T-cell (primary cell): ENCODE measurements at regions not wholly inside any gene's neighbourhood (a gene's known extent, or its start where the extent isn't known, plus 50 kb on each side); places are given as distances from the start of the nearest gene placed in this dataset.

Experiments used
- ATAC-seq, 4 experiments: fragments of 200-7000 bp in 3 of 4; fragments of 150-1000 bp in 1 of 4; cut with Tn5 transposase; replicated peaks in 1 of 4; 1 replicate in 3 of 4; 2 replicates in 1 of 4; pipeline ENCODE4 v1.10.0; 2021; ENCODE audit warnings: moderate library complexity in 3 of 4, mild to moderate bottlenecking in 2 of 4, moderate number of reproducible peaks in 1 of 4
- CTCF ChIA-PET, 2 donors: fragments of 300-600 bp; sonication (Branson Sonifier 250); formaldehyde crosslinking; loops; one replicate each; lab custom pipeline; 2022; ENCODE audit warnings: antibody characterized with exemption in 2 of 2; lab: Charles Lee
- POLR2A ChIA-PET, 2 donors: fragments of 300-600 bp; sonication (Branson Sonifier 250); formaldehyde crosslinking; loops; one replicate each; lab custom pipeline; 2022; ENCODE audit warnings: antibody characterized with exemption in 2 of 2; lab: Charles Lee
- DNase-seq, 35 experiments: peaks; one replicate each; pipeline versions ENCODE4 v3.0.0 to v3.0.0-alpha.2; 2013 to 2023
- H3K27ac ChIP-seq: one replicate; pipeline ENCODE4 v1.5.1; 2013; ENCODE audit warnings: low read length
- H3K27me3 ChIP-seq, 2 experiments: replicated peaks in 1 of 2; 1 replicate in 1 of 2; 2 replicates in 1 of 2; pipeline versions ENCODE4 v1.6.1 to v1.7.0; 2013; ENCODE audit warnings: low read length in 1 of 2, mixed read lengths in 1 of 2; ENCODE audit not compliant: control insufficient read depth in 2 of 2, insufficient read depth in 2 of 2; ENCODE audit errors: extremely low read depth in 1 of 2
- H3K36me3 ChIP-seq, 2 donors: 1 replicate in 1 of 2; 2 replicates in 1 of 2; pipeline versions ENCODE4 v1.6.1 to v1.7.0; 2013; ENCODE audit warnings: low read length in 1 of 2; ENCODE audit not compliant: control insufficient read depth in 2 of 2, insufficient read depth in 1 of 2; ENCODE audit errors: extremely low read depth in 1 of 2
- H3K4me1 ChIP-seq, 2 experiments: 1 replicate in 1 of 2; 2 replicates in 1 of 2; pipeline versions ENCODE4 v1.6.1 to v1.7.0; 2013; ENCODE audit warnings: low read length in 2 of 2, mixed read lengths in 1 of 2; ENCODE audit not compliant: insufficient read depth in 2 of 2, control insufficient read depth in 1 of 2; ENCODE audit errors: extremely low read depth in 1 of 2
- H3K4me3 ChIP-seq, 2 donors: 1 replicate in 1 of 2; 2 replicates in 1 of 2; pipeline versions ENCODE4 v1.5.1 to v1.7.0; 2013; ENCODE audit warnings: mild to moderate bottlenecking in 2 of 2, low read length in 1 of 2, moderate library complexity in 1 of 2; ENCODE audit not compliant: control insufficient read depth in 1 of 2; ENCODE audit errors: extremely low read depth in 1 of 2
- H3K9me3 ChIP-seq: 2 replicates; pipeline ENCODE4 v1.7.0; 2013
- H3K27ac Mint-ChIP-seq, 2 donors: one replicate each; pipeline ENCODE4 v1.8.0; 2020 to 2021; ENCODE audit warnings: mild to moderate bottlenecking in 2 of 2, mixed read lengths in 2 of 2
- H3K27me3 Mint-ChIP-seq, 2 donors: one replicate each; pipeline ENCODE4 v1.8.0; 2021 to 2022; ENCODE audit warnings: mixed read lengths in 2 of 2
- H3K36me3 Mint-ChIP-seq: one replicate; pipeline ENCODE4 v1.8.0; 2021; ENCODE audit warnings: mixed read lengths
- H3K4me1 Mint-ChIP-seq, 3 donors: one replicate each; pipeline ENCODE4 v1.8.0; 2020 to 2022; ENCODE audit warnings: mixed read lengths in 3 of 3, mild to moderate bottlenecking in 1 of 3
- H3K4me3 Mint-ChIP-seq, 3 donors: one replicate each; pipeline ENCODE4 v1.8.0; 2020 to 2022; ENCODE audit warnings: mild to moderate bottlenecking in 3 of 3, mixed read lengths in 3 of 3, moderate library complexity in 3 of 3
- H3K9me3 Mint-ChIP-seq, 3 donors: one replicate each; pipeline ENCODE4 v1.8.0; 2020 to 2022; ENCODE audit warnings: mixed read lengths in 3 of 3
- WGBS: methylation state at CpG from one replicate; pipeline ENCODE4 v1.1.5; 2013; ENCODE audit warnings: missing lambda C conversion rate; ENCODE audit not compliant: insufficient coverage; 5-methylcytosine and 5-hydroxymethylcytosine counted together

DNA sequence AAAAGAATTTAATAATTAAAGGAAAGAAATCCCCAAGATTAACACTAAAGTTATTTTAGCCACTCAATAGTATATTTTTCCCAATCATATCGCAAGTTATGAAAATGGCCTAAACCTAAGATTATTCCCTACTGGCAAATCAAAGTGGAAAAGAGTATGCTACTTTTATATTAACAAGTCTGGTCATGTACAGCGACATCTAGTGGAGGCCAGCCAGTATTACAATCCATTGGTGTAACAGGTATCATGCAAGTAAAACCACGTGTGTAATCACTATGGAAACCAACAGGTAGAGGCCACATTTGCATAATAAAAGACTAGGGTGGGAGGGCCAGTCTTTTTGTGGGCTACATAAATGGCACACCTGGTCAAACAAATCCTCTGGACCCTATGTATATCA, 976.4 kb upstream of the CDH9 start:
- Mint-ChIP-seq H3K4me1 (no peaks in the 10 kb centered on the region), H3K27me3 (no peaks in the 10 kb centered on the region), H3K9me3 (peaks cover 26 to 66% (median 36%) of the 10 kb centered on the region in 3 donors), H3K27ac (no peak overlapping the region), H3K4me3 (no peak overlapping the region), H3K36me3 (no peaks in the 10 kb centered on the region)
- no peak for DNase-seq
- H3K27ac ChIP-seq, result no peak overlapping the region
- 0% methylated on average over 1 of the region's 3 CpGs for WGBS
- no peaks in the 10 kb centered on the region for H3K4me1 ChIP-seq
- ChIA-PET CTCF (no interaction called here), POLR2A (no interaction called here)
- H3K36me3 ChIP-seq, result no peaks in the 10 kb centered on the region
- no peaks in the 10 kb centered on the region for H3K9me3 ChIP-seq
- no peaks in the 10 kb centered on the region for H3K27me3 ChIP-seq
- ATAC-seq, result no peak
- H3K4me3 ChIP-seq, result no peak overlapping the region

DNA sequence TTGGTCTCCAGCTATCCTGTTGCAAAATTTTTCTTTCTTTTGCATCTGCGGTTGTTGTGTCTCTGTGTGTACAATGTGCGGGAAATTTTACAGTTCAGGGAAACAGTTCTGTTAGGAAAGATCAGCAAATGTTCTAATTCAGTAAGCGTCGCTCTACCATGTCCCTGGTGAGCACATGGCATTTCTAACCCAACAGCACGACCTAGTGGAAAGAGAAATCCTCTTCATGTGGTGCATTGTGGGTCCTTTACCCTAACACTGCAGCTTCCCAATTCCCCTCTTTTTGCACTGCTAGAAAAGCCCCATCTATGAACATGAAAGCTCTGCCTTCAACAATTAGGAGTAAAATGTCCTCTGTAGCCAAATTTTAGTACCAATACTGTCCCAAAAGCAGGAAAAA, 974.2 kb upstream of the CDH9 start:
- CTCF ChIA-PET, result no interaction called here
- H3K27me3 Mint-ChIP-seq, result no peaks in the 10 kb centered on the region
- peaks cover 26 to 63% (median 38%) of the 10 kb centered on the region in 3 donors for H3K9me3 Mint-ChIP-seq
- Histone ChIP-seq H3K36me3 (no peaks in the 10 kb centered on the region), H3K27ac (no peak overlapping the region), H3K4me3 (no peak overlapping the region), H3K4me1 (no peaks in the 10 kb centered on the region), H3K27me3 (no peaks in the 10 kb centered on the region), H3K9me3 (no peaks in the 10 kb centered on the region)
- no peaks in the 10 kb centered on the region for H3K4me1 Mint-ChIP-seq
- ATAC-seq (no peak), DNase-seq (no peak)
- POLR2A ChIA-PET, result no interaction called here
- no peak overlapping the region for H3K4me3 Mint-ChIP-seq
- no peak overlapping the region for H3K27ac Mint-ChIP-seq
- WGBS, result no CpG with 5 or more reads among the region's 5 CpGs
- H3K36me3 Mint-ChIP-seq, result no peaks in the 10 kb centered on the region

DNA sequence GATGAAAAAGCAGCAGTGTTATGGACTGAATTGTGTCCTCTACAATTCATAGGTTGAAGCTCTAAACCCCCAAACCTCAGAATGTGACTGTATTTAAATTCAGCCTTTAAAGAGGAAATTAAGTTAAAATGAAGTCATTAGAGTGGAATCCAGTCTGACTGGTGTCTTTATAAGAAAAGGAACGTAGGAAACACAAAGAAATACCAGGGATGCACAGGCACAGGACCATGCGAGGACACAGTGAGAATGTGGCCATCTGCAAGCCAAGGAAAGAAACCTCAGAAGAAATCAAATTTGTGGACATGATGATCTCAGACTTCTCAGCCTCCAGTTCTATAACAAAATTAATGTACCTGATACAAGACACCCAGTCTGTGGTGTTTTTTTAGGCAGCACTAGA, 971.2 kb upstream of the CDH9 start:
- H3K27ac ChIP-seq, result no peak overlapping the region
- WGBS, result 54% methylated on average over 2 of the region's 2 CpGs
- H3K9me3 ChIP-seq, result no peaks in the 10 kb centered on the region
- Mint-ChIP-seq H3K9me3 (peaks cover 22 to 55% (median 45%) of the 10 kb centered on the region in 3 donors), H3K27ac (no peak overlapping the region), H3K4me1 (no peaks in the 10 kb centered on the region), H3K27me3 (no peaks in the 10 kb centered on the region), H3K4me3 (no peak overlapping the region), H3K36me3 (no peaks in the 10 kb centered on the region)
- H3K27me3 ChIP-seq, result no peaks in the 10 kb centered on the region
- DNase-seq (no peak), ATAC-seq (no peak)
- no peaks in the 10 kb centered on the region for H3K4me1 ChIP-seq
- CTCF ChIA-PET, result no interaction called here
- no peak overlapping the region for H3K4me3 ChIP-seq
- no peaks in the 10 kb centered on the region for H3K36me3 ChIP-seq
- POLR2A ChIA-PET, result no interaction called here

DNA sequence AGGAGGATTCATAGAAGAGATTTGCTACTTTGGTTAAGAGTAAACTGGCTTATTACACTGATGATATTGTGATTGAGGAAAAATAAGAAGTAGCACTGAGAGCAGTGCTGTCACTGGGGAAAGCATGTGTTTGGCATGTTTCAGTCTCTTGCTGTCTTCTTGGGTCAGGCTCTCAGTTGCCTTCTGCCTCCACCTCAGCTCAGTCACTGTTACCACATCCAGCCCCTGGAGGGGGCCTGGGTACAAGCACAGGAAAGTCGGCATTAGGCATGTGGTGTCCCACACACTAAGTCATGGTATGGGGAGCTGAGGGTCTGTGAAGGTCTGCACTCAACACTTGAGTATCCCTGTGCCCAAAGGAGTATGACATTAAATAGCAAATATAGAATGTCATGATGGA, 958.3 kb upstream of the CDH9 start:
- Histone ChIP-seq H3K27ac (no peak overlapping the region), H3K27me3 (no peaks in the 10 kb centered on the region), H3K36me3 (no peaks in the 10 kb centered on the region), H3K9me3 (no peaks in the 10 kb centered on the region), H3K4me3 (no peak overlapping the region), H3K4me1 (no peaks in the 10 kb centered on the region)
- Mint-ChIP-seq H3K36me3 (no peaks in the 10 kb centered on the region), H3K27ac (no peak overlapping the region), H3K4me1 (no peaks in the 10 kb centered on the region), H3K9me3 (peaks cover 17 to 35% (median 29%) of the 10 kb centered on the region in 3 donors), H3K4me3 (no peak overlapping the region), H3K27me3 (no peaks in the 10 kb centered on the region)
- ATAC-seq (no peak), DNase-seq (no peak)
- ChIA-PET CTCF (no interaction called here), POLR2A (no interaction called here)
- WGBS, result no CpG with 5 or more reads among the region's 1 CpG

DNA sequence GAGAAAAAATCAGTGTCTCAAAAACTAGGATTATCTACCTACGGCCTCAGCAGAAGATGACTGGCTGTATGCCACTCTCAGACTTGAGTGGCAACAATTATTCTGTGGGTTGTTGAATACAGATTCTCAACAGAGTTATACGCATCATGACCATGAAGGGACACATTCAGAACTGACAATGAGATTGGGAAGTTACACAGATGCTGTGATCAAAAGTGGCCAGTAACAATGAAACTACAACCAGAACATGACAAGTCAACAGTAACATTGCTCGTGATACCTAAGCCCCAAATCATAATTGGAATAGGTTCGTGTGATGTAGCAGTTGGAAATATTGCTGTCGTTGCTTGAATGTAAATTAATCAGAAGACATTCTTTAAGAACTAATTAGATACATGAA, 957.5 kb upstream of the CDH9 start:
- Mint-ChIP-seq H3K9me3 (peaks cover 17 to 35% (median 29%) of the 10 kb centered on the region in 3 donors), H3K27ac (no peak overlapping the region), H3K4me1 (no peaks in the 10 kb centered on the region), H3K4me3 (no peak overlapping the region), H3K27me3 (no peaks in the 10 kb centered on the region), H3K36me3 (no peaks in the 10 kb centered on the region)
- no peak overlapping the region for H3K27ac ChIP-seq
- H3K4me1 ChIP-seq, result no peaks in the 10 kb centered on the region
- ChIA-PET CTCF (no interaction called here), POLR2A (no interaction called here)
- DNase-seq (no peak), ATAC-seq (no peak)
- no peaks in the 10 kb centered on the region for H3K36me3 ChIP-seq
- no peak overlapping the region for H3K4me3 ChIP-seq
- no peaks in the 10 kb centered on the region for H3K9me3 ChIP-seq
- 100% methylated on average over 1 of the region's 5 CpGs for WGBS
- H3K27me3 ChIP-seq, result no peaks in the 10 kb centered on the region

GRCh38 chr5:27978322-27978721, 939.9 kb upstream of the CDH9 start:
- no peaks in the 10 kb centered on the region for H3K4me1 ChIP-seq
- POLR2A ChIA-PET, result no interaction called here
- Mint-ChIP-seq H3K9me3 (peaks cover 22 to 29% (median 23%) of the 10 kb centered on the region in 3 donors), H3K4me3 (no peak overlapping the region), H3K36me3 (no peaks in the 10 kb centered on the region), H3K4me1 (no peaks in the 10 kb centered on the region), H3K27ac (no peak overlapping the region), H3K27me3 (no peaks in the 10 kb centered on the region)
- H3K4me3 ChIP-seq, result no peak overlapping the region
- CTCF ChIA-PET, result no interaction called here
- H3K27me3 ChIP-seq, result no peaks in the 10 kb centered on the region
- ATAC-seq (no peak), DNase-seq (no peak)
- no peaks in the 10 kb centered on the region for H3K36me3 ChIP-seq
- H3K9me3 ChIP-seq, result peaks cover 4% of the 10 kb centered on the region
- no peak overlapping the region for H3K27ac ChIP-seq

DNA sequence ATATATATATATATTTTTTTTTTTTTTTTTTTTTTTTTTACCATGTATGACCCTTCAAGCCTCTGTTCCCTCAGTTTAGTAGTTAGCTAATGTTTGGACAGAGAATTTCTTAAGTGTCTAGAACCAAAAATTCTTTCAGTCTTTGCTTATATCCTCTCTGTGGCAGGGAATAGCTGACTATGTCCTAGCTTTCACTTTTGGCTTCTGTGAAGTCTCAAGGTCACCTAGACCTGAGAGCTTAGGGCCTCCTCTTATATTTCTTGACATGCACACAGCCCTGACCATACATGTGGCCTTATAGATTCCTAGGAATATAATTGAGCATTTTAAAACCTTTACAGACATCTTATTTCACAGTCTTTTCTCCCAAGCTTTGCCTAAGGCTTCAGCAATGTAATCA, 930.8 kb upstream of the CDH9 start:
- Histone ChIP-seq H3K4me1 (no peaks in the 10 kb centered on the region), H3K27ac (no peak overlapping the region), H3K9me3 (no peaks in the 10 kb centered on the region), H3K36me3 (no peaks in the 10 kb centered on the region), H3K4me3 (no peak overlapping the region), H3K27me3 (no peaks in the 10 kb centered on the region)
- H3K36me3 Mint-ChIP-seq, result no peaks in the 10 kb centered on the region
- no peak for DNase-seq
- no peak overlapping the region for H3K4me3 Mint-ChIP-seq
- CTCF ChIA-PET, result interaction anchor here in 1 of 2 donors (0.6 kb wide), 1 partner anchor 10 kb away, joined by 3 read pairs; no protein-coding TSS in a partner anchor
- no peaks in the 10 kb centered on the region for H3K4me1 Mint-ChIP-seq
- H3K27me3 Mint-ChIP-seq, result no peaks in the 10 kb centered on the region
- H3K27ac Mint-ChIP-seq, result no peak overlapping the region
- peaks cover 10 to 18% (median 14%) of the 10 kb centered on the region in 3 donors for H3K9me3 Mint-ChIP-seq
- ATAC-seq, result no peak
- POLR2A ChIA-PET, result no interaction called here
